Neural cell (in vitro differentiated cells): ENCODE measurements at regions not wholly inside any gene's neighbourhood (a gene's known extent, or its start where the extent isn't known, plus 50 kb on each side); places are given as distances from the start of the nearest gene placed in this dataset.

Experiments
- H2AFZ ChIP-seq: fragments of 200-600, 300-800 bp; sonication (generic), shearing (Covaris generic); 2 replicates; pipeline ENCODE4 v1.6.0; 2014; ENCODE audit warnings: low read depth, mild to moderate bottlenecking, antibody characterized with exemption, low read length, moderate library complexity
- H3F3A ChIP-seq: fragments of 200-600 bp; shearing (Covaris generic); 2 replicates; pipeline ENCODE4 v1.6.1; 2016; ENCODE audit warnings: mild to moderate bottlenecking, moderate library complexity, mixed read lengths, antibody characterized with exemption, low read length; ENCODE audit not compliant: insufficient read depth, poor library complexity, severe bottlenecking
- H3K27ac ChIP-seq: fragments of 200-600, 300-800 bp; sonication (generic), shearing (Covaris generic); 2 replicates; pipeline ENCODE4 v1.5.1; 2014; ENCODE audit warnings: mild to moderate bottlenecking, low read length, moderate library complexity
- H3K27me3 ChIP-seq: fragments of 300-800, 200-600 bp; sonication (generic), shearing (Covaris generic); 2 replicates; pipeline ENCODE4 v1.6.0; 2014; ENCODE audit warnings: mild to moderate bottlenecking, low read depth, low read length, moderate library complexity; ENCODE audit not compliant: insufficient read depth
- H3K36me3 ChIP-seq: fragments of 300-800, 200-600 bp; sonication (generic), shearing (Covaris generic); 2 replicates; pipeline ENCODE4 v1.5.1; 2014; ENCODE audit warnings: mild to moderate bottlenecking, antibody characterized with exemption, low read length, moderate library complexity; ENCODE audit not compliant: insufficient read depth
- H3K4me2 ChIP-seq: fragments of 300-800, 200-600 bp; sonication (generic), shearing (Covaris generic); 2 replicates; pipeline ENCODE4 v1.6.0; 2014; ENCODE audit warnings: mild to moderate bottlenecking, low read length
- H3K4me3 ChIP-seq: fragments of 300-800, 200-600 bp; sonication (generic), shearing (Covaris generic); 2 replicates; pipeline ENCODE4 v1.5.1; 2014; ENCODE audit warnings: mild to moderate bottlenecking, low read length, moderate library complexity
- H3K79me2 ChIP-seq: fragments of 200-600 bp; shearing (Covaris generic); replicated peaks from 2 replicates; pipeline ENCODE4 v1.6.0; 2014; ENCODE audit warnings: mild to moderate bottlenecking, low read length, moderate library complexity; ENCODE audit not compliant: insufficient read depth
- H3K9ac ChIP-seq: fragments of 300-800, 200-600 bp; sonication (generic), shearing (Covaris generic); 2 replicates; pipeline ENCODE4 v1.6.1; 2016; ENCODE audit warnings: mild to moderate bottlenecking, low read length, mixed read lengths
- H3K9me2 ChIP-seq: fragments of 200-600 bp; shearing (Covaris generic); 2 replicates; pipeline ENCODE4 v1.6.1; 2016; ENCODE audit warnings: mild to moderate bottlenecking, low read length, mixed read lengths; ENCODE audit not compliant: insufficient read depth
- H3K9me3 ChIP-seq: fragments of 200-600, 300-800 bp; sonication (generic), shearing (Covaris generic); 2 replicates; pipeline ENCODE4 v1.6.1; 2016; ENCODE audit warnings: mild to moderate bottlenecking, mixed run types, low read length, moderate library complexity, mixed read lengths
- H4K20me1 ChIP-seq: fragments of 200-600 bp; shearing (Covaris generic); 2 replicates; pipeline ENCODE4 v1.6.1; 2016; ENCODE audit warnings: mild to moderate bottlenecking, mixed run types; ENCODE audit not compliant: insufficient read depth
- EP300 ChIP-seq: fragments of 450-650 bp; conservative IDR thresholded peaks from 2 replicates; pipeline ENCODE4 v1.6.1; 2014; ENCODE audit warnings: antibody characterized with exemption, mild to moderate bottlenecking, moderate library complexity; ENCODE audit not compliant: poor library complexity, severe bottlenecking
- EZH2 ChIP-seq: fragments of 200-600, 300-800 bp; shearing (Covaris generic), sonication (generic); IDR thresholded peaks from 2 replicates; pipeline ENCODE4 v1.6.1; 2014; ENCODE audit warnings: antibody characterized with exemption, low read length, borderline replicate concordance, mild to moderate bottlenecking; ENCODE audit not compliant: insufficient read depth, poor library complexity, severe bottlenecking
- MXI1 ChIP-seq: fragments of 450-650 bp; conservative IDR thresholded peaks from 2 replicates; pipeline ENCODE4 v1.6.1; 2014; ENCODE audit warnings: antibody characterized with exemption, mild to moderate bottlenecking; ENCODE audit not compliant: poor library complexity, severe bottlenecking
- POLR2AphosphoS5 ChIP-seq: IDR thresholded peaks from 2 replicates; pipeline ENCODE4 v1.6.1; 2012
- RAD21 ChIP-seq: fragments of 450-650 bp; conservative IDR thresholded peaks from 2 replicates; pipeline ENCODE4 v1.6.1; 2014; ENCODE audit warnings: antibody characterized with exemption, mild to moderate bottlenecking, moderate library complexity
- SMC3 ChIP-seq: fragments of 450-650 bp; conservative IDR thresholded peaks from 2 replicates; pipeline ENCODE4 v1.6.1; 2014; ENCODE audit warnings: antibody characterized with exemption, mild to moderate bottlenecking, moderate library complexity; ENCODE audit not compliant: poor library complexity
- TAF1 ChIP-seq: IDR thresholded peaks from 2 replicates; pipeline ENCODE4 v1.6.1; 2012; ENCODE audit warnings: low read depth
- TF ChIP-seq, protein P1 (sequence below): IDR thresholded peaks from 2 replicates; pipeline ENCODE4 v1.6.1; 2012; ENCODE audit warnings: borderline replicate concordance
- TF ChIP-seq, protein P2 (sequence below): fragments of 450-650 bp; IDR thresholded peaks from 2 replicates; pipeline ENCODE4 v1.5.1; 2014; ENCODE audit warnings: antibody characterized with exemption, mild to moderate bottlenecking, moderate library complexity; ENCODE audit not compliant: poor library complexity, severe bottlenecking

- Histone ChIP-seq H3K27me3 (no peaks in the 10 kb centered on the region), H3K9me2 (no peaks in the 10 kb centered on the region), H3K27ac (no peak overlapping the region), H4K20me1 (no peaks in the 10 kb centered on the region), H3K4me2 (no peak overlapping the region), H2AFZ (no peak overlapping the region), H3K9me3 (no peaks in the 10 kb centered on the region), H3K9ac (no peak overlapping the region), H3F3A (no peaks in the 10 kb centered on the region), H3K79me2 (no peaks in the 10 kb centered on the region), H3K4me3 (no peak overlapping the region), H3K36me3 (no peaks in the 10 kb centered on the region)
- TF ChIP-seq, protein P1, sequence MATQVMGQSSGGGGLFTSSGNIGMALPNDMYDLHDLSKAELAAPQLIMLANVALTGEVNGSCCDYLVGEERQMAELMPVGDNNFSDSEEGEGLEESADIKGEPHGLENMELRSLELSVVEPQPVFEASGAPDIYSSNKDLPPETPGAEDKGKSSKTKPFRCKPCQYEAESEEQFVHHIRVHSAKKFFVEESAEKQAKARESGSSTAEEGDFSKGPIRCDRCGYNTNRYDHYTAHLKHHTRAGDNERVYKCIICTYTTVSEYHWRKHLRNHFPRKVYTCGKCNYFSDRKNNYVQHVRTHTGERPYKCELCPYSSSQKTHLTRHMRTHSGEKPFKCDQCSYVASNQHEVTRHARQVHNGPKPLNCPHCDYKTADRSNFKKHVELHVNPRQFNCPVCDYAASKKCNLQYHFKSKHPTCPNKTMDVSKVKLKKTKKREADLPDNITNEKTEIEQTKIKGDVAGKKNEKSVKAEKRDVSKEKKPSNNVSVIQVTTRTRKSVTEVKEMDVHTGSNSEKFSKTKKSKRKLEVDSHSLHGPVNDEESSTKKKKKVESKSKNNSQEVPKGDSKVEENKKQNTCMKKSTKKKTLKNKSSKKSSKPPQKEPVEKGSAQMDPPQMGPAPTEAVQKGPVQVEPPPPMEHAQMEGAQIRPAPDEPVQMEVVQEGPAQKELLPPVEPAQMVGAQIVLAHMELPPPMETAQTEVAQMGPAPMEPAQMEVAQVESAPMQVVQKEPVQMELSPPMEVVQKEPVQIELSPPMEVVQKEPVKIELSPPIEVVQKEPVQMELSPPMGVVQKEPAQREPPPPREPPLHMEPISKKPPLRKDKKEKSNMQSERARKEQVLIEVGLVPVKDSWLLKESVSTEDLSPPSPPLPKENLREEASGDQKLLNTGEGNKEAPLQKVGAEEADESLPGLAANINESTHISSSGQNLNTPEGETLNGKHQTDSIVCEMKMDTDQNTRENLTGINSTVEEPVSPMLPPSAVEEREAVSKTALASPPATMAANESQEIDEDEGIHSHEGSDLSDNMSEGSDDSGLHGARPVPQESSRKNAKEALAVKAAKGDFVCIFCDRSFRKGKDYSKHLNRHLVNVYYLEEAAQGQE = no peak
- TF ChIP-seq TAF1 (no peak), EZH2 (no peak), POLR2AphosphoS5 (no peak), MXI1 (no peak), SMC3 (no peak), RAD21 (no peak), EP300 (no peak)
- TF ChIP-seq, protein P2, sequence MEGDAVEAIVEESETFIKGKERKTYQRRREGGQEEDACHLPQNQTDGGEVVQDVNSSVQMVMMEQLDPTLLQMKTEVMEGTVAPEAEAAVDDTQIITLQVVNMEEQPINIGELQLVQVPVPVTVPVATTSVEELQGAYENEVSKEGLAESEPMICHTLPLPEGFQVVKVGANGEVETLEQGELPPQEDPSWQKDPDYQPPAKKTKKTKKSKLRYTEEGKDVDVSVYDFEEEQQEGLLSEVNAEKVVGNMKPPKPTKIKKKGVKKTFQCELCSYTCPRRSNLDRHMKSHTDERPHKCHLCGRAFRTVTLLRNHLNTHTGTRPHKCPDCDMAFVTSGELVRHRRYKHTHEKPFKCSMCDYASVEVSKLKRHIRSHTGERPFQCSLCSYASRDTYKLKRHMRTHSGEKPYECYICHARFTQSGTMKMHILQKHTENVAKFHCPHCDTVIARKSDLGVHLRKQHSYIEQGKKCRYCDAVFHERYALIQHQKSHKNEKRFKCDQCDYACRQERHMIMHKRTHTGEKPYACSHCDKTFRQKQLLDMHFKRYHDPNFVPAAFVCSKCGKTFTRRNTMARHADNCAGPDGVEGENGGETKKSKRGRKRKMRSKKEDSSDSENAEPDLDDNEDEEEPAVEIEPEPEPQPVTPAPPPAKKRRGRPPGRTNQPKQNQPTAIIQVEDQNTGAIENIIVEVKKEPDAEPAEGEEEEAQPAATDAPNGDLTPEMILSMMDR = no peak
Measured at GRCh38 chr11:110903378-110903777, 191.1 kb upstream of the ARHGAP20 start.

- Histone ChIP-seq H3K36me3 (no peaks in the 10 kb centered on the region), H3K27ac (no peak overlapping the region), H3K79me2 (no peaks in the 10 kb centered on the region), H3K9me3 (no peaks in the 10 kb centered on the region), H3F3A (no peaks in the 10 kb centered on the region), H3K4me2 (no peak overlapping the region), H3K4me3 (no peak overlapping the region), H2AFZ (no peak overlapping the region), H3K9me2 (no peaks in the 10 kb centered on the region), H3K27me3 (no peaks in the 10 kb centered on the region), H4K20me1 (no peaks in the 10 kb centered on the region), H3K9ac (no peak overlapping the region)
- no peak for TF ChIP-seq TAF1
- TF ChIP-seq, protein P1 = no peak
- TF ChIP-seq EZH2 = no peak
- no peak for TF ChIP-seq POLR2AphosphoS5
- TF ChIP-seq, protein P2 = no peak
- TF ChIP-seq SMC3 = no peak
- no peak for TF ChIP-seq RAD21
- no peak for TF ChIP-seq MXI1
- no peak for TF ChIP-seq EP300
Measured at GRCh38 chr11:110901441-110901840, 189.2 kb upstream of the ARHGAP20 start.
